SU-DHL-6 (cell line): ENCODE measurements at regions not wholly inside any gene's neighbourhood (a gene's known extent, or its start where the extent isn't known, plus 50 kb on each side); places are given as distances from the start of the nearest gene placed in this dataset.

Experiments
- EZH2phosphoT487 ChIP-seq: fragments of 200-600 bp; sonication (generic), shearing (Covaris generic); conservative IDR thresholded peaks from 2 replicates; pipeline ENCODE4 v1.6.1; 2018; ENCODE audit warnings: mild to moderate bottlenecking, antibody characterized with exemption, low read length, moderate library complexity, mixed read lengths
- TF ChIP-seq, protein P1 (sequence below): fragments of 200-600 bp; sonication (generic); IDR thresholded peaks from one replicate; pipeline ENCODE4 v1.5.1; 2017; ENCODE audit warnings: antibody characterized with exemption, mild to moderate bottlenecking, low read length, moderate library complexity; ENCODE audit not compliant: insufficient read depth, poor library complexity, severe bottlenecking

DNA sequence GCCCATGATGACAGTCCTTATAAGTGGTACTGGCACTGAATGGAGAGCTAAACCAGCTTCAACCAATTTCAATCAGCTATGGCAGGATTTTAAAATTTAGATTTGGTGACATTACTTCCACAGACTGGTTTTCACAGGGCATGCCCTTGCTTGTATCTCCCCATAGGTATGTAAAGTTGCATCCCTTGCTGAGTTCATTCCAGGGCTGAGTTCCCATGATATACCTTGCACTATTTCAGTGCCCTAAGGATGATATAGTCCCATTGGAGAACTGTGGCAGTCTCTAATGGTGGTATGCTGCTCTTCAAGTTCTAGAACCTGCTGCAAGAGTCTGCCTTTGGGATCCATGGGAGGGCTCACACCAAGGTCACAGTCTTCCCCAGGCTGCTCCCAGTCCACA is 232.7 kb upstream of the MOCS1 start:
- TF ChIP-seq EZH2phosphoT487, result no peak
- TF ChIP-seq, protein P1, sequence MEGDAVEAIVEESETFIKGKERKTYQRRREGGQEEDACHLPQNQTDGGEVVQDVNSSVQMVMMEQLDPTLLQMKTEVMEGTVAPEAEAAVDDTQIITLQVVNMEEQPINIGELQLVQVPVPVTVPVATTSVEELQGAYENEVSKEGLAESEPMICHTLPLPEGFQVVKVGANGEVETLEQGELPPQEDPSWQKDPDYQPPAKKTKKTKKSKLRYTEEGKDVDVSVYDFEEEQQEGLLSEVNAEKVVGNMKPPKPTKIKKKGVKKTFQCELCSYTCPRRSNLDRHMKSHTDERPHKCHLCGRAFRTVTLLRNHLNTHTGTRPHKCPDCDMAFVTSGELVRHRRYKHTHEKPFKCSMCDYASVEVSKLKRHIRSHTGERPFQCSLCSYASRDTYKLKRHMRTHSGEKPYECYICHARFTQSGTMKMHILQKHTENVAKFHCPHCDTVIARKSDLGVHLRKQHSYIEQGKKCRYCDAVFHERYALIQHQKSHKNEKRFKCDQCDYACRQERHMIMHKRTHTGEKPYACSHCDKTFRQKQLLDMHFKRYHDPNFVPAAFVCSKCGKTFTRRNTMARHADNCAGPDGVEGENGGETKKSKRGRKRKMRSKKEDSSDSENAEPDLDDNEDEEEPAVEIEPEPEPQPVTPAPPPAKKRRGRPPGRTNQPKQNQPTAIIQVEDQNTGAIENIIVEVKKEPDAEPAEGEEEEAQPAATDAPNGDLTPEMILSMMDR, result no peak
